Body of pancreas (tissue), 4 donors: ENCODE measurements at regions not wholly inside any gene's neighbourhood (a gene's known extent, or its start where the extent isn't known, plus 50 kb on each side); places are given as distances from the start of the nearest gene placed in this dataset.

ENCODE experiments used
- CTCF ChIP-seq, 7 experiments: fragments of 450-650 bp in 4 of 7; fragments of 200-600 bp in 3 of 7; sonication (generic) in 3 of 7; IDR thresholded peaks; one replicate each; pipeline ENCODE4 v1.5.1; 2016 to 2019; ENCODE audit warnings: antibody characterized with exemption in 7 of 7
- POLR2A ChIP-seq, 3 donors: fragments of 450-650 bp; IDR thresholded peaks; one replicate each; pipeline ENCODE4 v1.6.1; 2016; ENCODE audit warnings: antibody characterized with exemption in 3 of 3, mild to moderate bottlenecking in 2 of 3

GRCh38 chr3:8368598-8368997, 133.0 kb upstream of the LMCD1 start:
- no peak for TF ChIP-seq CTCF (IDR thresholded peaks at IDR 0.05)
- TF ChIP-seq POLR2A (IDR thresholded peaks at IDR 0.05): no peak
